CD14-positive monocyte (primary cell): ENCODE measurements at regions not wholly inside any gene's neighbourhood (a gene's known extent, or its start where the extent isn't known, plus 50 kb on each side); places are given as distances from the start of the nearest gene placed in this dataset.
A peak's percentile ranks its signal among the peaks of the same experiment; 100 is the strongest.

Experiments
- DNase-seq, 3 donors: peaks; one replicate each; pipeline ENCODE4 v3.0.0-alpha.2; 2011 to 2022
- H2AFZ ChIP-seq: 2 replicates; pipeline ENCODE4 v1.6.0; 2012; ENCODE audit warnings: mild to moderate bottlenecking, low read depth, low read length, inconsistent platforms; ENCODE audit not compliant: insufficient read depth, poor library complexity, severe bottlenecking
- H3K27ac ChIP-seq, 2 donors: 1 replicate in 1 of 2; 2 replicates in 1 of 2; pipeline ENCODE4 v1.5.1; 2012 to 2013; ENCODE audit warnings: low read length in 2 of 2, control low read depth in 1 of 2, inconsistent platforms in 1 of 2, low read depth in 1 of 2, mild to moderate bottlenecking in 1 of 2
- H3K27me3 ChIP-seq, 2 donors: one replicate each; pipeline versions ENCODE4 v1.6.0 to v1.6.1; 2011 to 2013; ENCODE audit warnings: low read length in 2 of 2; ENCODE audit not compliant: control insufficient read depth in 2 of 2, insufficient read depth in 2 of 2
- H3K36me3 ChIP-seq, 2 donors: replicated peaks in 1 of 2; 1 replicate in 1 of 2; 2 replicates in 1 of 2; pipeline versions ENCODE4 v1.5.1 to v1.6.1; 2012 to 2013; ENCODE audit warnings: low read length in 2 of 2, control low read depth in 1 of 2, inconsistent platforms in 1 of 2, mild to moderate bottlenecking in 1 of 2; ENCODE audit not compliant: insufficient read depth in 2 of 2, control insufficient read depth in 1 of 2
- H3K4me1 ChIP-seq, 2 donors: 1 replicate in 1 of 2; 2 replicates in 1 of 2; pipeline versions ENCODE4 v1.5.1 to v1.6.1; 2012 to 2013; ENCODE audit warnings: low read length in 2 of 2, control low read depth in 1 of 2, inconsistent platforms in 1 of 2, mild to moderate bottlenecking in 1 of 2, moderate library complexity in 1 of 2; ENCODE audit not compliant: insufficient read depth in 2 of 2, control insufficient read depth in 1 of 2
- H3K4me2 ChIP-seq: replicated peaks from 2 replicates; pipeline ENCODE3; 2012; ENCODE audit warnings: low read length, moderate library complexity, mild to moderate bottlenecking; ENCODE audit not compliant: poor library complexity, severe bottlenecking; ENCODE audit errors: extremely low read depth
- H3K4me3 ChIP-seq, 3 experiments: fragments of 200-600 bp in 1 of 3; sonication (generic) in 1 of 3; replicated peaks in 1 of 3; 1 replicate in 2 of 3; 2 replicates in 1 of 3; pipeline ENCODE4 v1.5.1; 2011 to 2013; ENCODE audit warnings: low read length in 3 of 3, mild to moderate bottlenecking in 3 of 3, control low read depth in 2 of 3, low read depth in 2 of 3, inconsistent platforms in 1 of 3, moderate library complexity in 1 of 3
- H3K79me2 ChIP-seq: 2 replicates; pipeline ENCODE4 v1.6.0; 2012; ENCODE audit warnings: mild to moderate bottlenecking, control low read depth, inconsistent platforms, low read length, moderate library complexity; ENCODE audit not compliant: insufficient read depth
- H3K9ac ChIP-seq: 2 replicates; pipeline ENCODE4 v1.6.0; 2017; ENCODE audit warnings: low read length, mild to moderate bottlenecking; ENCODE audit not compliant: insufficient read depth, poor library complexity, severe bottlenecking
- H3K9me3 ChIP-seq, 2 donors: replicated peaks in 1 of 2; 1 replicate in 1 of 2; 2 replicates in 1 of 2; pipeline versions ENCODE4 v1.5.1 to v1.6.1; 2012 to 2013; ENCODE audit warnings: low read length in 2 of 2, control low read depth in 1 of 2; ENCODE audit not compliant: control insufficient read depth in 1 of 2, insufficient read depth in 1 of 2
- H4K20me1 ChIP-seq: 2 replicates; pipeline ENCODE4 v1.6.0; 2012; ENCODE audit warnings: mild to moderate bottlenecking, low read length, control low read depth, moderate library complexity; ENCODE audit not compliant: insufficient read depth
- H3K27ac Mint-ChIP-seq, 7 donors: one replicate each; pipeline ENCODE4 v1.8.0; 2020; ENCODE audit warnings: mild to moderate bottlenecking in 7 of 7, mixed read lengths in 7 of 7, moderate library complexity in 6 of 7, inconsistent platforms in 2 of 7
- H3K27me3 Mint-ChIP-seq, 3 donors: one replicate each; pipeline ENCODE4 v1.8.0; 2021 to 2022; ENCODE audit warnings: low read depth in 3 of 3, mild to moderate bottlenecking in 3 of 3, mixed read lengths in 3 of 3, moderate library complexity in 3 of 3, inconsistent platforms in 1 of 3
- H3K36me3 Mint-ChIP-seq, 2 donors: one replicate each; pipeline ENCODE4 v1.8.0; 2020; ENCODE audit warnings: mixed read lengths in 2 of 2, inconsistent platforms in 1 of 2, mild to moderate bottlenecking in 1 of 2
- H3K4me1 Mint-ChIP-seq: one replicate; pipeline ENCODE4 v1.8.0; 2020; ENCODE audit warnings: mild to moderate bottlenecking, mixed read lengths
- H3K4me3 Mint-ChIP-seq, 2 donors: one replicate each; pipeline ENCODE4 v1.8.0; 2020; ENCODE audit warnings: mild to moderate bottlenecking in 2 of 2, mixed read lengths in 2 of 2, moderate library complexity in 1 of 2
- H3K9me3 Mint-ChIP-seq, 7 donors: one replicate each; pipeline ENCODE4 v1.8.0; 2020 to 2022; ENCODE audit warnings: mixed read lengths in 7 of 7, mild to moderate bottlenecking in 6 of 7, moderate library complexity in 6 of 7, inconsistent platforms in 2 of 7
- WGBS: methylation state at CpG from one replicate; pipeline ENCODE4 v1.1.5; 2013; ENCODE audit warnings: missing lambda C conversion rate; ENCODE audit not compliant: insufficient coverage; 5-methylcytosine and 5-hydroxymethylcytosine counted together
- intact Hi-C, 2 donors: fragments of 100-400 bp; cut with micrococcal nuclease; formaldehyde crosslinking; loops; one replicate each; pipeline versions ENCODE4 v1.15.0 to v1.15.1; 2023
- TF ChIP-seq, protein P1 (sequence below): fragments of 200-600 bp; IDR thresholded peaks from one replicate; pipeline ENCODE4 v1.8.0; 2022; ENCODE audit warnings: antibody characterized with exemption, mild to moderate bottlenecking

- H3K4me1 ChIP-seq = no peaks in the 10 kb centered on the region
- Mint-ChIP-seq H3K27ac (peak overlapping the region in 1 of 7 donors; percentile 70), H3K36me3 (no peaks in the 10 kb centered on the region), H3K4me3 (no peak overlapping the region), H3K4me1 (no peaks in the 10 kb centered on the region), H3K9me3 (peaks cover 0 to 9% (median 2%) of the 10 kb centered on the region in 7 donors), H3K27me3 (peaks cover 0 to 4% (median 3%) of the 10 kb centered on the region in 3 donors)
- H3K4me3 ChIP-seq = no peak overlapping the region
- H3K4me2 ChIP-seq = no peak overlapping the region
- no peaks in the 10 kb centered on the region for H3K36me3 ChIP-seq
- intact Hi-C loops = no loop called here
- H2AFZ ChIP-seq = no peak overlapping the region
- H4K20me1 ChIP-seq = no peaks in the 10 kb centered on the region
- 100% methylated on average over 3 of the region's 7 CpGs for WGBS
- DNase-seq = no peak
- no peaks in the 10 kb centered on the region for H3K79me2 ChIP-seq
- TF ChIP-seq, protein P1, sequence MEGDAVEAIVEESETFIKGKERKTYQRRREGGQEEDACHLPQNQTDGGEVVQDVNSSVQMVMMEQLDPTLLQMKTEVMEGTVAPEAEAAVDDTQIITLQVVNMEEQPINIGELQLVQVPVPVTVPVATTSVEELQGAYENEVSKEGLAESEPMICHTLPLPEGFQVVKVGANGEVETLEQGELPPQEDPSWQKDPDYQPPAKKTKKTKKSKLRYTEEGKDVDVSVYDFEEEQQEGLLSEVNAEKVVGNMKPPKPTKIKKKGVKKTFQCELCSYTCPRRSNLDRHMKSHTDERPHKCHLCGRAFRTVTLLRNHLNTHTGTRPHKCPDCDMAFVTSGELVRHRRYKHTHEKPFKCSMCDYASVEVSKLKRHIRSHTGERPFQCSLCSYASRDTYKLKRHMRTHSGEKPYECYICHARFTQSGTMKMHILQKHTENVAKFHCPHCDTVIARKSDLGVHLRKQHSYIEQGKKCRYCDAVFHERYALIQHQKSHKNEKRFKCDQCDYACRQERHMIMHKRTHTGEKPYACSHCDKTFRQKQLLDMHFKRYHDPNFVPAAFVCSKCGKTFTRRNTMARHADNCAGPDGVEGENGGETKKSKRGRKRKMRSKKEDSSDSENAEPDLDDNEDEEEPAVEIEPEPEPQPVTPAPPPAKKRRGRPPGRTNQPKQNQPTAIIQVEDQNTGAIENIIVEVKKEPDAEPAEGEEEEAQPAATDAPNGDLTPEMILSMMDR = no peak
- H3K9ac ChIP-seq = no peak overlapping the region
- no peak overlapping the region for H3K27ac ChIP-seq
- H3K27me3 ChIP-seq = no peaks in the 10 kb centered on the region
- no peaks in the 10 kb centered on the region for H3K9me3 ChIP-seq
These were observed 231.3 kb downstream of the KLF13 start for GRCh38 chr15:31557899-31558298.

DNA sequence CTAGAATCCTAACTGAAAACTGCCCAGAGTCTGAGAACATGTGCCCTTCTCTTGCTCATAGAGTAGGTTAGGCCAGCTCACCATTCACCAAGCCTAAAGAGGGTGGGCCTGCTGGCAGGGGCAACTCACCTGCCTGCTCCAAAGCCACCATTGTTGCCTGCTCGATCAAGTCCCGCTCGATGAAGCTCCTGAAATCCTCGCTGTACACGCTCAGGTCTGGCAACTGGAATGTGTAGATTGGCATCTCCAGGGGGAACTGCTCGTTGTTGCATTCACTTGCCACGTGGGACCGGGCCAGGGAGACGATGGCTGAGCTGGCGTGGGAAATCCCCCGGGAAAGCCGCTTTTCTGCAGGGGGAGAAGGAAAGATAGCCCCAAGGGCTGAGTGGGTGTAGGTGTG lies 232.2 kb downstream of the KLF13 start:
- H3K4me1 ChIP-seq = no peaks in the 10 kb centered on the region
- no peak for DNase-seq
- no peaks in the 10 kb centered on the region for H3K36me3 ChIP-seq
- TF ChIP-seq, protein P1 = no peak
- H3K27ac ChIP-seq = no peak overlapping the region
- peaks cover 0 to 5% (median 0%) of the 10 kb centered on the region in 7 donors for H3K9me3 Mint-ChIP-seq
- intact Hi-C loops = no loop called here
- no peaks in the 10 kb centered on the region for H3K36me3 Mint-ChIP-seq
- H3K4me2 ChIP-seq = no peak overlapping the region
- H3K27me3 ChIP-seq = no peaks in the 10 kb centered on the region
- H3K9me3 ChIP-seq = no peaks in the 10 kb centered on the region
- H3K27me3 Mint-ChIP-seq = peaks cover 0 to 8% (median 3%) of the 10 kb centered on the region in 3 donors
- H3K4me3 ChIP-seq = no peak overlapping the region
- H4K20me1 ChIP-seq = no peaks in the 10 kb centered on the region
- H3K79me2 ChIP-seq = no peaks in the 10 kb centered on the region
- WGBS = 97% methylated on average over 9 of the region's 12 CpGs
- no peak overlapping the region for H3K4me3 Mint-ChIP-seq
- H3K9ac ChIP-seq = no peak overlapping the region
- H2AFZ ChIP-seq = no peak overlapping the region
- no peak overlapping the region for H3K27ac Mint-ChIP-seq
- no peaks in the 10 kb centered on the region for H3K4me1 Mint-ChIP-seq
